Vagina (tissue), 2 donors: ENCODE measurements at regions not wholly inside any gene's neighbourhood (a gene's known extent, or its start where the extent isn't known, plus 50 kb on each side); places are given as distances from the start of the nearest gene placed in this dataset.

ENCODE experiments used
- CTCF ChIP-seq, 3 experiments: fragments of 450-650 bp in 2 of 3; fragments of 200-600 bp in 1 of 3; sonication (generic) in 1 of 3; IDR thresholded peaks; one replicate each; pipeline ENCODE4 v1.5.1; 2017 to 2019; ENCODE audit warnings: antibody characterized with exemption in 3 of 3, mild to moderate bottlenecking in 2 of 3, moderate library complexity in 2 of 3
- POLR2A ChIP-seq, 2 donors: fragments of 450-650 bp; IDR thresholded peaks; one replicate each; pipeline ENCODE4 v1.6.1; 2017; ENCODE audit warnings: antibody characterized with exemption in 2 of 2, mild to moderate bottlenecking in 2 of 2, moderate library complexity in 2 of 2
- POLR2AphosphoS5 ChIP-seq, 2 donors: sonication (generic); formaldehyde crosslinking; IDR thresholded peaks; one replicate each; pipeline ENCODE4 v1.9.0; 2017; ENCODE audit warnings: antibody characterized with exemption in 2 of 2, mild to moderate bottlenecking in 2 of 2, low read depth in 1 of 2; ENCODE audit not compliant: insufficient read depth in 1 of 2

- no peak for TF ChIP-seq CTCF (IDR thresholded peaks at IDR 0.05)
- no peak for TF ChIP-seq POLR2AphosphoS5 (IDR thresholded peaks at IDR 0.05; ENCODE audit: insufficient read depth in 1 of 2, low read depth in 1 of 2)
- no peak for TF ChIP-seq POLR2A (IDR thresholded peaks at IDR 0.05)
These were observed 104.7 kb downstream of the HNRNPLL start for GRCh38 chr2:38498045-38498481.
